ENCODE measurements at regions not wholly inside any gene's neighbourhood (a gene's known extent, or its start where the extent isn't known, plus 50 kb on each side); places are given as distances from the start of the nearest gene placed in this dataset.

DNA sequence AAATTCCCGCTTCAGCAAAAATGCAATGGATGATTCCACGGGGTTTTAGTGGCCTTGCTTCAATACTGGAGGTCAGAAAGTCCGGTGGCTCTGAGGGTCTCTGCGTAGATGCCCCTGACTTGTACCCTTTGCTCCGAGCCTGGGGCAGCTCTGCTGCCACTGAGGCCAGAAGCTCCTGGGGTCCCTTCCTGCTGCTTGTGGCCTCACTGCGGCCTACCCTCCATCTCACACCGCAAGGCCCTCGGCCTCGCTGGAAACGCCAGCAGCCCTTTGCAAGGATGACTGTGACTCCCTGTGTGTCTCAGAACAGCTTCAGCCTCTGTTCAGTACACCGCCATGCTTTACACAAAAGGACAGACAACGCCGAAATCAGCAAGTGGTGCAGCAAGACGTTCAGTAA, 244.8 kb downstream of the ACTR3B start:
- H3K4me1 Mint-ChIP-seq = no peaks in the 10 kb centered on the region
- H3K4me3 Mint-ChIP-seq = no peak overlapping the region
- H3K27me3 Mint-ChIP-seq (ENCODE audit: low read depth in 3 of 3) = peaks cover 0 to 3% (median 2%) of the 10 kb centered on the region in 3 donors
- H3K9me3 Mint-ChIP-seq = peaks cover 0 to 2% (median 0%) of the 10 kb centered on the region in 6 donors
- H3K36me3 Mint-ChIP-seq = no peaks in the 10 kb centered on the region
- H3K27ac Mint-ChIP-seq = no peak overlapping the region
- no peak for DNase-seq

DNA sequence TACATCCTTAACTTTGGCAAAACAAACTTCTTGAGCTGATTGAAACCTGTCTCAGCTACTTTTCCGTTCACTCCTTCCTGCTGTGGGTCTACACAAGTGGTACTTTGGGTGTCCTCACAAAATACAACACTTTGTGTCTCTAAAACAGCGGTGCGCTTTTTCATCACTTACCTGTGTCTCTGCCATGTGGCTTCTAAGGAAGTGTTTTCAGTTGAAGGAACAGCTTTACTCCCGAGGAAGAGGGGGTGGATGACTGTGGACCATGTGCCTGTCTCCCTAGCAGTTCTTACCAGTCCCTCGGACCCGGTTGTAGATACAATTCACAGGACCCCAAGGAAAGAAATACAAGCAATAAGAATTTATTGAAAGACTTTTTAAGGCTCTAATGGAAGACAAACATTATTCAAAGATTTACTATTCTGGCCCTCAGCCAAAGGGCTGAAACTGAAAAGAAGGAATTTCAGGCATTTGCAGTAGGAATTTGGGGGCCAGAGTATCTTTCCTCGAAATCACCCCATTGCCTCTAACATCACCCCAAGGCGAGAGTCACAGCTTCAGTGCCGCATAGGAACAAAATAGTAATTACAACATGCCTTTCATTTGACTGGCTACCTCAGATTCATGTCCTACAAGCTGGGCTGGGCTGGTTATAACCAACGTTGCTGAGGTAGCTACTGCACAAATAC, 246.3 kb downstream of the ACTR3B start:
- Mint-ChIP-seq H3K4me3 (no peak overlapping the region), H3K36me3 (no peaks in the 10 kb centered on the region), H3K9me3 (no peaks in the 10 kb centered on the region), H3K4me1 (no peaks in the 10 kb centered on the region), H3K27me3 (ENCODE audit: low read depth in 3 of 3) (peaks cover 0 to 3% (median 2%) of the 10 kb centered on the region in 3 donors), H3K27ac (no peak overlapping the region)
- DNase-seq = no peak

GRCh38 chr7:153006452-153006851, 246.9 kb downstream of the ACTR3B start:
- Mint-ChIP-seq H3K36me3 (no peaks in the 10 kb centered on the region), H3K9me3 (no peaks in the 10 kb centered on the region), H3K4me3 (no peak overlapping the region), H3K27me3 (ENCODE audit: low read depth in 3 of 3) (peaks cover 2 to 5% (median 2%) of the 10 kb centered on the region in 3 donors), H3K27ac (no peak overlapping the region), H3K4me1 (no peaks in the 10 kb centered on the region)
- DNase-seq = no peak

DNA sequence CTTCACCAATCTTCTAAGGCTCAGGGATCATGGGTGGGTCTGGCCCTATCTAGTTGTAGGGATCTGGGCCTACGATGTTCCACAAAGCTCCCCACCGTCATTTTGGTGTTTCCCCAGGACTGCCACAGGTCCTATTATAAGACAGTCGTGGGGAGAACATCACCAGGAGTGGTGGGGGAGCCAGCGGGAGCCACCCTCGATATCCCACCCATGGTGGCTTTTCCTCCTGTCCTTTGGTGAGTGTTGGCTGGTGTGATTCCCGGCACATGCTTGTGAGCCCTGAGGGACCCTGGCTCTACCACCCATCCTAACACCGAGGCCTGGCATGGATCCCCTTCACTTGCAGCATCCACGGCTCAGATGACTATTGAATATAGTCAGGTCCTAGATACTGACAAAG, 247.4 kb downstream of the ACTR3B start:
- Mint-ChIP-seq H3K27ac (no peak overlapping the region), H3K4me3 (no peak overlapping the region), H3K27me3 (ENCODE audit: low read depth in 3 of 3) (peaks cover 2 to 5% (median 2%) of the 10 kb centered on the region in 3 donors), H3K36me3 (no peaks in the 10 kb centered on the region), H3K4me1 (no peaks in the 10 kb centered on the region), H3K9me3 (no peaks in the 10 kb centered on the region)
- no peak for DNase-seq

DNA sequence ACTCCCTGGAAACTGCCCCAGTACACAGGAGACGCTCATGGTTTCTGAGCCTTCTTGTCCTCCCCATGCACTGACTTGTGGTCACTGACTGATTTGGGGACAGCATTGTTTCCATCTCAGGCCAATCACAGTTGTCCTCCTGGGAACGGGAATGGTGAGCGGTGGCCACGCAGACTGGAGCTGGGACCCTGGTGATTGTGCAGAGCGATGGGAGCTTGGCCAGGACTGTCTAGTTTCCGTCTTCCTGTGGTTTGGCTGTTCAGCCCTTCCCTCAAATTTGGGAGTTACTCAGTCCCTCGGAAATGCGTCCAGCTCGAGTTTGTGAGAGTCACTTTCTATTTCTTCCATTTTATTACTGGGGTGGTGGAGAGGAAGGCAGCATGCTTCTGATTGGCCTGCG, 250.9 kb downstream of the ACTR3B start:
- no peaks in the 10 kb centered on the region for H3K4me1 Mint-ChIP-seq
- H3K36me3 Mint-ChIP-seq = no peaks in the 10 kb centered on the region
- H3K4me3 Mint-ChIP-seq = no peak overlapping the region
- H3K9me3 Mint-ChIP-seq = no peaks in the 10 kb centered on the region
- H3K27me3 Mint-ChIP-seq (ENCODE audit: low read depth in 3 of 3) = peaks cover 2 to 5% (median 3%) of the 10 kb centered on the region in 3 donors
- DNase-seq = no peak
- no peak overlapping the region for H3K27ac Mint-ChIP-seq

DNA sequence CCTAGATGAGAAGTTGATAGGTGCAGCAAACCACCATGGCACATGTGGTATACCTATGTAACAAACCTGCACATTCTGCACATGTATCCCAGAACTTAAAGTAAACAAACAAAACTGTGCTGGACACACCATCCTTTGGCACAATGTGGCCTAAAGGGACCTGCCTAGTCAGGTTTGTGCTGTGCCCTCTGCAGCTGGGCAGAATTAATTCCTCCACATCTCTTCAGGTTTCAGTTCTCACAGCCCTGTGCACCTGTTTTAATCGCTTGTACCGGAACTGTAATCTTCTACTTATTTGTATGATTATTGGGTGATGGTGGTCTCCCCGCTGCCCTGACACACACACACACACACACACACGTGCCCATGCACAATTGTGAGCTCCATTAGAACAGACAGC, 252.7 kb downstream of the ACTR3B start:
- DNase-seq = no peak
- H3K4me3 Mint-ChIP-seq = no peak overlapping the region
- H3K27me3 Mint-ChIP-seq (ENCODE audit: low read depth in 3 of 3) = peaks cover 2 to 5% (median 5%) of the 10 kb centered on the region in 3 donors
- no peaks in the 10 kb centered on the region for H3K36me3 Mint-ChIP-seq
- H3K27ac Mint-ChIP-seq = no peak overlapping the region
- H3K4me1 Mint-ChIP-seq = no peaks in the 10 kb centered on the region
- no peaks in the 10 kb centered on the region for H3K9me3 Mint-ChIP-seq

DNA sequence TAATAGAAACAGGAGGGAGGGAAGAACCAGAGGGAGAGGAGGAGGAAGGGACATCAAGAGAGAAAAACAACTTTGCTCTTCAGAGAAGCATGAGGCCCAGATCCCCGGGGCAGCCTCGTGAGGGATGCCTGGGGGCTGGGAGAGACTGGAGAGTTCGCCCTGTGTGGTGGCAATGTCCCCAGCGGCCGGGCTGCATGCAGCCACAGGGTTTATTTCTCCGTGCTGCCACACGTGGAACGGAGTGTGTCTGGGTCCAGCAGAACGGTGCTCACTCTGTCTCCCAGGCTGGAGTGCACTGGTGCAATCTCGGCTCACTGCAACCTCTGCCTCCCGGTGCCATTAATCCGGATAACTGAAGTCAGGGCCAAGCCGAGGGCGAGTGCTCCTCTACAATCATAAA, 257.7 kb downstream of the ACTR3B start:
- H3K27ac Mint-ChIP-seq = no peak overlapping the region
- no peaks in the 10 kb centered on the region for H3K4me1 Mint-ChIP-seq
- no peaks in the 10 kb centered on the region for H3K36me3 Mint-ChIP-seq
- H3K4me3 Mint-ChIP-seq = no peak overlapping the region
- DNase-seq = no peak
- H3K9me3 Mint-ChIP-seq = peaks cover 0 to 2% (median 0%) of the 10 kb centered on the region in 6 donors
- peaks cover 2 to 6% (median 3%) of the 10 kb centered on the region in 3 donors for H3K27me3 Mint-ChIP-seq (ENCODE audit: low read depth in 3 of 3)

DNA sequence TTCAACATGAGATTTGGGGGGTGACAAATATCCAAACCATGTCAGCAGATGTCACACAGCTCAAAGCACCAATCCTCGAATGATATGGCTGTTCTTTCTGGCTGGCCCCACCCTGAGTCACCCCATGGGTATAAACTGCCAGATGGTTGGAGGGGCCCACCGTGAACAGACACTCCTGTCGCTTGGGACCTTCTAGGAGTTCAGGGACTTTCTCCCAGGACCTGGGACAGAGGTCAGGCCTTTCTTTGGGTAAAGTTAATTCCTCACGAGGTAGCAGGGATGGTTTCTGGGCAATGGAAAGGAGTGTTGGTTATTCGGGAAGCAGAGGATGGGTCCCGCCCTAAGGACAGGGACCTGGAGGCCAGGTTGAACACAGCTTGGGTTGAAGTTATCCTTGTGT, 262.0 kb downstream of the ACTR3B start:
- Mint-ChIP-seq H3K9me3 (peaks cover 0 to 7% (median 0%) of the 10 kb centered on the region in 6 donors), H3K4me3 (no peak overlapping the region), H3K36me3 (no peaks in the 10 kb centered on the region), H3K27ac (no peak overlapping the region), H3K27me3 (ENCODE audit: low read depth in 3 of 3) (peaks cover 2 to 7% (median 5%) of the 10 kb centered on the region in 3 donors), H3K4me1 (no peaks in the 10 kb centered on the region)
- no peak for DNase-seq

DNA sequence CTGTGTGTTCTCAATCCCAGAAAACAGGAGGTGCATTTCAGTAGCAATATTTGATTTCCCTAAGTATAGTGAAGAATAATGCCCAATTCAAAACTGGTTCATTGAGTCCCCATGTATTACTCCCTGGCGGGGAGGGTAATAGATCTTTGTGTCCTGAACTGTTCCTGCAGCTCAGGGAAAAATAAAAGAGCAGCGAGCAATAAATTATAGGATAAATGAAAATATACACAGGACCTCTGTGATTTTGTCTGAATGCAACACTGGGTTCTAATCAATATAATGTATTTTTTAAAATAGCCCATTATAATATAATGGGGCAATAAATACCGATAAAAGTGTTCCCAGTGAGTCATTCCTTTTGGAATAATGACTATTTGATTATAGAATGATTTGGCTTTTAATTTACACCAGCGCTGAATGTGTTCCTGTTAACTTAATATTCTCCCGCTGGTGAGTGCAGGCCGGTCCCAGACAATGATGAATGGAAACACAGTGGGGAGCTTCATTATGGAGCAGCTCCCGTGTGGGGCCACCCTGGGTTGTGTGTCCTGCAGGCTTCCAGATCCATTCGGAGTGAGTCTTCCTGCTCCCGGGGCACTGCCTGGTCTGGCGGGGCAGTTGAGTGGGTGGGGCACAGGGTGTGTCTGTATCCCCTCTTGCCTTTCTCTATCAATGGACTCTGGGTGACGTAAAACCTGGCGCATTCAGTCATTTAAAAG, 263.1 kb downstream of the ACTR3B start:
- Mint-ChIP-seq H3K4me3 (no peak overlapping the region), H3K4me1 (no peaks in the 10 kb centered on the region), H3K27me3 (ENCODE audit: low read depth in 3 of 3) (peaks cover 3 to 8% (median 7%) of the 10 kb centered on the region in 3 donors), H3K27ac (no peak overlapping the region), H3K9me3 (peaks cover 0 to 7% (median 0%) of the 10 kb centered on the region in 6 donors), H3K36me3 (no peaks in the 10 kb centered on the region)
- no peak for DNase-seq

DNA sequence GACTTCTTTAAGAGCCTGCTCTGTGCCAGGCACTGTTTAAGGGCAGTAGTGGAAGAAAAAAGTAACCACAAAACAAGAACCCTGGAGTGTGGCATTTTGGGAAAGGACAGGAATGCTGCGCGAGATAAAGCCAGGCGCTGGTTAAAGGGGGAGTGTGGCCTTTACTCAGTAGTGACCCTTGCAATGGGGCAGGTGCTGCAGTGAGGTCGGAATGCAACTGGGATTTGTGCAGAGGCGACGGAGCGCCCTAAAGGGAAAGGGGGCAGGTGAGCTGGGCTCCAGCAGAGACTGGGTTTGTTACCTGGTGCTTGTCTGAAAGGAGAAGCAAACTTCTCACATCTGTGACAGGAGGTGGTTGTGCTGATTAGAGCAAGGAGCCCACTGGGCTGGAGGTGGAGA, 263.6 kb downstream of the ACTR3B start:
- DNase-seq = no peak
- peaks cover 3 to 7% (median 6%) of the 10 kb centered on the region in 3 donors for H3K27me3 Mint-ChIP-seq (ENCODE audit: low read depth in 3 of 3)
- H3K4me1 Mint-ChIP-seq = no peaks in the 10 kb centered on the region
- H3K9me3 Mint-ChIP-seq = peaks cover 0 to 7% (median 0%) of the 10 kb centered on the region in 6 donors
- H3K27ac Mint-ChIP-seq = no peak overlapping the region
- H3K36me3 Mint-ChIP-seq = no peaks in the 10 kb centered on the region
- no peak overlapping the region for H3K4me3 Mint-ChIP-seq

- Mint-ChIP-seq H3K4me3 (no peak overlapping the region), H3K27ac (no peak overlapping the region), H3K27me3 (ENCODE audit: low read depth in 3 of 3) (peaks cover 3 to 5% (median 4%) of the 10 kb centered on the region in 3 donors), H3K36me3 (no peaks in the 10 kb centered on the region), H3K9me3 (peaks cover 0 to 5% (median 0%) of the 10 kb centered on the region in 6 donors), H3K4me1 (no peaks in the 10 kb centered on the region)
- DNase-seq = no peak
Measured at GRCh38 chr7:153027210-153027609, 267.7 kb downstream of the ACTR3B start.

GRCh38 chr7:153027904-153028303, 268.4 kb downstream of the ACTR3B start:
- H3K36me3 Mint-ChIP-seq = no peaks in the 10 kb centered on the region
- H3K27ac Mint-ChIP-seq = no peak overlapping the region
- no peak overlapping the region for H3K4me3 Mint-ChIP-seq
- no peaks in the 10 kb centered on the region for H3K4me1 Mint-ChIP-seq
- peaks cover 0 to 3% (median 0%) of the 10 kb centered on the region in 6 donors for H3K9me3 Mint-ChIP-seq
- DNase-seq = no peak
- peaks cover 2 to 5% (median 3%) of the 10 kb centered on the region in 3 donors for H3K27me3 Mint-ChIP-seq (ENCODE audit: low read depth in 3 of 3)

GRCh38 chr7:153030976-153031375, 271.4 kb downstream of the ACTR3B start:
- Mint-ChIP-seq H3K4me1 (no peaks in the 10 kb centered on the region), H3K27me3 (ENCODE audit: low read depth in 3 of 3) (peaks cover 0 to 3% (median 3%) of the 10 kb centered on the region in 3 donors), H3K4me3 (no peak overlapping the region), H3K9me3 (peaks cover 0 to 2% (median 0%) of the 10 kb centered on the region in 6 donors), H3K27ac (no peak overlapping the region), H3K36me3 (no peaks in the 10 kb centered on the region)
- DNase-seq = no peak

DNA sequence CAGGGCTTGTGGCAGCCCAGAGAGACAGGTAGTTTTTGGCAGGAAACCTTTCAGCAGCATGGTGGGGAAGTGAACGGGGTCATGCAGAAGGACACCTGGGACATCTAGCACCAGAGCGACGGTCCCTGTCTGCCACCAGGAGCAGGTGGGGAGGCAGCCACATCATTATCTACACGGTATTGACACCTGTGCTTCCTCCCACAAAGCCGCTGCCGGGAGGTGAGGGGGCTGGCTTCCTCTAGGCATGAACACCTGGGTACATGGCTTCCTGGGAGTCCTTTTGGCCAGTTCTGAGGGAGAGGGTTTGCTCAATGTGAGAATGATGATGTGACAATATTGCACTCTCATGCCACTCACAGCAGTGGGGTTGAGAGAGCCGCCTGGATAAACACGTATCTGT, 275.2 kb downstream of the ACTR3B start:
- no peaks in the 10 kb centered on the region for H3K4me1 Mint-ChIP-seq
- H3K9me3 Mint-ChIP-seq = no peaks in the 10 kb centered on the region
- no peak overlapping the region for H3K4me3 Mint-ChIP-seq
- DNase-seq = no peak
- peaks cover 0 to 4% (median 0%) of the 10 kb centered on the region in 3 donors for H3K27me3 Mint-ChIP-seq (ENCODE audit: low read depth in 3 of 3)
- no peaks in the 10 kb centered on the region for H3K36me3 Mint-ChIP-seq
- H3K27ac Mint-ChIP-seq = no peak overlapping the region

Data from immature natural killer cell (primary cell).